ENCODE measurements at regions not wholly inside any gene's neighbourhood (a gene's known extent, or its start where the extent isn't known, plus 50 kb on each side); places are given as distances from the start of the nearest gene placed in this dataset.
"Not testable (repeated sequence)": the region's sequence is repeated elsewhere in the genome, so short reads cannot be mapped to it uniquely, and the experiment has no call there.

- not testable (repeated sequence) for DNase-seq
These were observed 114.5 kb upstream of the PLGLB2 start for GRCh38 chr2:87633287-87633963.

GRCh38 chr2:87634106-87634505, 113.8 kb upstream of the PLGLB2 start:
- DNase-seq: not testable (repeated sequence)

GRCh38 chr2:87634971-87635650, 112.8 kb upstream of the PLGLB2 start:
- not testable (repeated sequence) for DNase-seq

- not testable (repeated sequence) for DNase-seq
These were observed 111.6 kb upstream of the PLGLB2 start for GRCh38 chr2:87636246-87636645.

GRCh38 chr2:87636735-87637134, 111.2 kb upstream of the PLGLB2 start:
- not testable (repeated sequence) for DNase-seq

- DNase-seq: not testable (repeated sequence)
These were observed 110.5 kb upstream of the PLGLB2 start for GRCh38 chr2:87637249-87637990.

- DNase-seq: not testable (repeated sequence)
These were observed 109.6 kb upstream of the PLGLB2 start for GRCh38 chr2:87638114-87638807.

- not testable (repeated sequence) for DNase-seq
These were observed 109.0 kb upstream of the PLGLB2 start for GRCh38 chr2:87638872-87639271.

GRCh38 chr2:87639801-87640440, 108.0 kb upstream of the PLGLB2 start:
- not testable (repeated sequence) for DNase-seq

- not testable (repeated sequence) for DNase-seq
These were observed 106.8 kb upstream of the PLGLB2 start for GRCh38 chr2:87640961-87641563.

- not testable (repeated sequence) for DNase-seq
These were observed 104.7 kb upstream of the PLGLB2 start for GRCh38 chr2:87643165-87643564.

GRCh38 chr2:87647737-87648498, 100.0 kb upstream of the PLGLB2 start:
- peak; percentile 41 for DNase-seq

GRCh38 chr2:87648815-87649214, 99.1 kb upstream of the PLGLB2 start:
- DNase-seq: not testable (repeated sequence)

GRCh38 chr2:87649871-87650270, 98.0 kb upstream of the PLGLB2 start:
- not testable (repeated sequence) for DNase-seq

- DNase-seq: not testable (repeated sequence)
These were observed 97.0 kb upstream of the PLGLB2 start for GRCh38 chr2:87650837-87651236.

- DNase-seq: not testable (repeated sequence)
These were observed 96.3 kb upstream of the PLGLB2 start for GRCh38 chr2:87651589-87651988.

GRCh38 chr2:87653373-87653772, 94.5 kb upstream of the PLGLB2 start:
- DNase-seq: not testable (repeated sequence)

- DNase-seq: not testable (repeated sequence)
These were observed 93.6 kb upstream of the PLGLB2 start for GRCh38 chr2:87654136-87654814.

- not testable (repeated sequence) for DNase-seq
These were observed 90.0 kb upstream of the PLGLB2 start for GRCh38 chr2:87657915-87658314.

- not testable (repeated sequence) for DNase-seq
These were observed 89.5 kb upstream of the PLGLB2 start for GRCh38 chr2:87658357-87658756.

Data from hematopoietic multipotent progenitor cell treated with erythropoietin and hydrocortisone succinate and interleukin-3 and kit ligand, for 4 days (in vitro differentiated cells).